ENCODE measurements at regions not wholly inside any gene's neighbourhood (a gene's known extent, or its start where the extent isn't known, plus 50 kb on each side); places are given as distances from the start of the nearest gene placed in this dataset.

GRCh38 chr2:120481446-120482194, 135.7 kb downstream of the INHBB start:
- DNase-seq = no peak

GRCh38 chr2:120482334-120482733, 136.4 kb downstream of the INHBB start:
- DNase-seq = no peak

GRCh38 chr2:120483355-120483754, 137.4 kb downstream of the INHBB start:
- DNase-seq = no peak

- DNase-seq = no peak
Observed at GRCh38 chr2:120485096-120485495, 139.2 kb downstream of the INHBB start.

- DNase-seq = no peak
Observed at GRCh38 chr2:120486441-120486840, 140.5 kb downstream of the INHBB start.

- no peak for DNase-seq
Observed at GRCh38 chr2:120486946-120487345, 141.0 kb downstream of the INHBB start.

- DNase-seq = no peak
Observed at GRCh38 chr2:120488531-120488930, 142.6 kb downstream of the INHBB start.

- DNase-seq = no peak
Observed at GRCh38 chr2:120489023-120489422, 143.1 kb downstream of the INHBB start.

GRCh38 chr2:120490091-120490798, 144.3 kb downstream of the INHBB start:
- no peak for DNase-seq

GRCh38 chr2:120491111-120491625, 145.2 kb downstream of the INHBB start:
- DNase-seq = no peak

GRCh38 chr2:120493231-120493630, 147.3 kb downstream of the INHBB start:
- no peak for DNase-seq

GRCh38 chr2:120494446-120494845, 148.5 kb downstream of the INHBB start:
- no peak for DNase-seq

- no peak for DNase-seq
Observed at GRCh38 chr2:120495586-120495985, 149.7 kb downstream of the INHBB start.

- DNase-seq = no peak
Observed at GRCh38 chr2:120496235-120496634, 150.3 kb downstream of the INHBB start.

- DNase-seq = no peak
Observed at GRCh38 chr2:120496759-120497158, 150.8 kb downstream of the INHBB start.

- no peak for DNase-seq
Observed at GRCh38 chr2:120497261-120497977, 151.5 kb downstream of the INHBB start.

GRCh38 chr2:120498121-120498520, 152.2 kb downstream of the INHBB start:
- no peak for DNase-seq

- DNase-seq = no peak
Observed at GRCh38 chr2:120498576-120499394, 152.8 kb downstream of the INHBB start.

- DNase-seq = no peak
Observed at GRCh38 chr2:120499784-120500495, 154.0 kb downstream of the INHBB start.

GRCh38 chr2:120501591-120501990, 155.7 kb downstream of the INHBB start:
- no peak for DNase-seq

- DNase-seq = no peak
Observed at GRCh38 chr2:120502357-120502756, 156.4 kb downstream of the INHBB start.

GRCh38 chr2:120502761-120503160, 156.8 kb downstream of the INHBB start:
- no peak for DNase-seq
